Calu3 (cell line): ENCODE measurements at regions not wholly inside any gene's neighbourhood (a gene's known extent, or its start where the extent isn't known, plus 50 kb on each side); places are given as distances from the start of the nearest gene placed in this dataset.
A peak's percentile ranks its signal among the peaks of the same experiment; 100 is the strongest.

Experiments
- BruUV-seq: library from RNA; stranded (reverse); fragments of 400-500 nt; replicated peaks from 2 replicates; lab custom pipeline; 2021; lab: Mats Ljungman, UMichigan
- CTCF ChIA-PET: fragments of 300-600 bp; sonication (Branson Sonifier 250); formaldehyde crosslinking; loops from one replicate; lab custom pipeline; 2022; ENCODE audit warnings: antibody characterized with exemption; lab: Charles Lee
- DNase-seq: peaks from one replicate; pipeline ENCODE4 v3.0.0; 2022
- H3K27ac Mint-ChIP-seq: one replicate; pipeline ENCODE4 v1.8.0; 2022; ENCODE audit warnings: mixed read lengths; ENCODE audit not compliant: unreplicated experiment
- H3K27me3 Mint-ChIP-seq: one replicate; pipeline ENCODE4 v1.8.0; 2022; ENCODE audit warnings: mixed read lengths; ENCODE audit not compliant: unreplicated experiment
- H3K36me3 Mint-ChIP-seq: one replicate; pipeline ENCODE4 v1.8.0; 2022; ENCODE audit warnings: mild to moderate bottlenecking, moderate library complexity, mixed read lengths; ENCODE audit not compliant: insufficient read depth, unreplicated experiment
- H3K4me1 Mint-ChIP-seq: one replicate; pipeline ENCODE4 v1.8.0; 2022; ENCODE audit warnings: mild to moderate bottlenecking, low read depth, mixed read lengths; ENCODE audit not compliant: unreplicated experiment
- H3K4me3 Mint-ChIP-seq: one replicate; pipeline ENCODE4 v1.8.0; 2022; ENCODE audit warnings: mild to moderate bottlenecking, low read depth, moderate library complexity, mixed read lengths; ENCODE audit not compliant: unreplicated experiment
- H3K9me3 Mint-ChIP-seq: one replicate; pipeline ENCODE4 v1.8.0; 2022; ENCODE audit warnings: low read depth, mixed read lengths; ENCODE audit not compliant: unreplicated experiment
- CTCF ChIP-seq: fragments of 200-600 bp; IDR thresholded peaks from one replicate; pipeline ENCODE4 v1.8.0; 2022; ENCODE audit warnings: antibody characterized with exemption; ENCODE audit not compliant: unreplicated experiment
- intact Hi-C: fragments of 100-400 bp; cut with micrococcal nuclease; formaldehyde crosslinking; loops from one replicate; pipeline ENCODE4 v1.10.0; 2022; ENCODE audit not compliant: unreplicated experiment

- no peaks in the 10 kb centered on the region for H3K27me3 Mint-ChIP-seq
- intact Hi-C loops = no loop called here
- no peak overlapping the region for H3K4me3 Mint-ChIP-seq
- no peak for TF ChIP-seq CTCF
- CTCF ChIA-PET = no interaction called here
- no TSS peak for BruUV-seq
- H3K36me3 Mint-ChIP-seq = no peaks in the 10 kb centered on the region
- H3K27ac Mint-ChIP-seq = no peak overlapping the region
- H3K4me1 Mint-ChIP-seq = peaks cover 20% of the 10 kb centered on the region
- DNase-seq = no peak
- H3K9me3 Mint-ChIP-seq = no peaks in the 10 kb centered on the region
Measured at GRCh38 chr4:19743115-19743638, 508.5 kb upstream of the SLIT2 start.

DNA sequence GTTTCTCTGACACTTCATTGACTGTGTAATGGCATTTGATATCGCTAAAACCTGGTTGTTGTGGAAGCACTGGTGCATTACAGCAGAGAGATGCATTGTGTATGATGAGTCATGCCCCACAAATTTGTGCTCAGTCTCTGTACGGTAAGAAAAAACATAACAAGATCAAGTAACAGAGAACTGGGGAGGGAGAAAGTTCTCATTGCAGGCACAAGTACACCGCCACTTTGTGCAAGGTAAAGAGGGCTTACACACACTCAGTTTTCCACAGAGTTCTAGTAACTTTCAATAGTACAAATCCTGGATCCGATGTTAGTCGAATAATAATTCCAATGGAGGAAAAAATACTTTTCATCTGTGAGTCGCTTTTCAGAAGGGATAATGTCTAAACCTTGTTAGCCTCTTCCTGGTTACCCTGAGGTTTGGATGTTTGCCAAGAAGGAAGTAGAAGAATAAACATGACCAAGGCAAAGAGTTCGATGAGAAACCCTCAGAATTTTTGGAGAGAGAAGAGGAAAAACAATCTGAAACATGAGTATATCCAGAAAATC is 512.5 kb upstream of the SLIT2 start:
- no peak for TF ChIP-seq CTCF
- H3K27ac Mint-ChIP-seq = peak overlapping the region; percentile 69
- intact Hi-C loops = loop anchor here (5.0 to 10.0 kb wide), 2 partner anchors 38 to 254 kb away; no protein-coding TSS in a partner anchor
- H3K4me3 Mint-ChIP-seq = peak overlapping the region; percentile 42
- DNase-seq = peak; percentile 42
- BruUV-seq = no TSS peak
- peaks cover 31% of the 10 kb centered on the region for H3K4me1 Mint-ChIP-seq
- CTCF ChIA-PET = no interaction called here
- H3K27me3 Mint-ChIP-seq = no peaks in the 10 kb centered on the region
- H3K9me3 Mint-ChIP-seq = no peaks in the 10 kb centered on the region
- no peaks in the 10 kb centered on the region for H3K36me3 Mint-ChIP-seq

- TF ChIP-seq CTCF = no peak
- Mint-ChIP-seq H3K27ac (no peak overlapping the region), H3K36me3 (no peaks in the 10 kb centered on the region), H3K9me3 (no peaks in the 10 kb centered on the region), H3K4me1 (peaks cover 31% of the 10 kb centered on the region), H3K27me3 (no peaks in the 10 kb centered on the region), H3K4me3 (no peak overlapping the region)
- no peak for DNase-seq
- CTCF ChIA-PET = no interaction called here
- BruUV-seq = no TSS peak
- intact Hi-C loops = loop anchor here (5.0 to 10.0 kb wide), 2 partner anchors 40 to 252 kb away; no protein-coding TSS in a partner anchor
Measured at GRCh38 chr4:19736968-19737756, 514.5 kb upstream of the SLIT2 start.

- no peak overlapping the region for H3K4me3 Mint-ChIP-seq
- H3K36me3 Mint-ChIP-seq = no peaks in the 10 kb centered on the region
- H3K9me3 Mint-ChIP-seq = no peaks in the 10 kb centered on the region
- H3K27ac Mint-ChIP-seq = no peak overlapping the region
- CTCF ChIA-PET = no interaction called here
- no peaks in the 10 kb centered on the region for H3K27me3 Mint-ChIP-seq
- intact Hi-C loops = loop anchor here (5.0 to 10.0 kb wide), 2 partner anchors 42 to 250 kb away; no protein-coding TSS in a partner anchor
- TF ChIP-seq CTCF = no peak
- no peak for DNase-seq
- no TSS peak for BruUV-seq
- peaks cover 23% of the 10 kb centered on the region for H3K4me1 Mint-ChIP-seq
Measured at GRCh38 chr4:19735012-19735411, 516.7 kb upstream of the SLIT2 start.
